HG02973 (cell line): ENCODE measurements at regions not wholly inside any gene's neighbourhood (a gene's known extent, or its start where the extent isn't known, plus 50 kb on each side); places are given as distances from the start of the nearest gene placed in this dataset.

ENCODE experiments used
- ATAC-seq: cut with Tn5 transposase; IDR thresholded peaks from one replicate; pipeline ENCODE4 v1.9.1; 2021; ENCODE audit warnings: moderate library complexity; ENCODE audit not compliant: unreplicated experiment

DNA sequence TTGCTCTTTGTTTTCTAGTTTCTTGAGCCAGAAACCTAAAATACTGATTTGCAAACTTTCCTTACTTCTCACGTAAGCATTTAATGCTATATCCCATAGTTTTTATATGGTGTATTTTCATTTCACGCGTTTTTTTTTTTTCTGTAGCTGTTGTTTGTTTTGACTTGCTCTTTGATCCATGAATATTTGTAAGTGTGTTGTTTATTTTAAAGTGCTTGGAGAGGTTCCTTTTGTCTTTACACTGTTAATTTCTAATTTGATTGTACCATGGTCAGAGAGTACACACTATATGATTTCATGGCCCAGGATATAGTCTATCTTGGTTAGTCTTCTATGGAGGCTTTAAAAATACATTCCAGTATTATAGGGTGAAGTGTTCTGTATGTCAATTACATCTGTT, 84.8 kb upstream of the RNF217 start:
- ATAC-seq, result no peak

DNA sequence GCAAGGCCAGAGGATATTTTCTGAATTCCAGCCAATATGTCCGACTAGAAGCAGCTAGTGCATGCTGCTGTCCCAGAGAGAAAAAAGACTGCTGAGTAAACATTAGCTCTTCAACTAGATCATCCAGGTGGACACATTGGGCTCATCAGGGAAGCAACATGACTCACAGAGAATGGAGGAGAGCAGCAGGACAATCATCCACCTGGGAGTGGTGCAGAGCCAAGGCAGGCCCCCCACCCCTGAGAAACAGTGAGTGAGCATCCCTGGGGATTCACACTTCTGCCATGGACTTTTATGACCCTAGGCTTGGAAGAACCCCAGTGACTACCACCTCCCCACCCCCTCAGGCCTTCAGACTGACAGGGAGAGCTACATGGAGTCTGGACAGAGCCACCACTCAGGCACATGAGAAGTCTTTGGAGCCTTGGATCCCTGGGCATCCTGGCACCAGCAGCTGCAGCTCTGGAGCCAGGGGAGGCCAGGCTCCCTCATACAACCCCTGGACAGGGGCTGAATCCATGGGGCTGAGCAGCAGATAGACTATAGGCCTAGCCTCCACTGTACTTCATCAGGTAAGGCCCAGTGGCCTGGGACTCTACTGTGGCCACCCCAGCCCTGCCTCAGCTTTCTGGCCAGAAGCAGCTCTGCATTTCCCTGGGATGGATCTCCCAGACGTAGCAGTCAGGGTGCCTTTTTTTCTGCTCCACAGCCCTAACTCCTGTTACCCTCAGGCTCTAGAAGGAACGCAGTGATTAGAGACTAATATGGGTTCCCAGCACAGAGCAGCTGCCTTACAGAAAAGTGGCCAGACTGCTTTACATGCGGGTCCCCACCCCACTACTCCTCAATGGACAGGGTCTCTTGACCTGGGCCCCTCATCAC, 82.9 kb upstream of the RNF217 start:
- no peak for ATAC-seq

DNA sequence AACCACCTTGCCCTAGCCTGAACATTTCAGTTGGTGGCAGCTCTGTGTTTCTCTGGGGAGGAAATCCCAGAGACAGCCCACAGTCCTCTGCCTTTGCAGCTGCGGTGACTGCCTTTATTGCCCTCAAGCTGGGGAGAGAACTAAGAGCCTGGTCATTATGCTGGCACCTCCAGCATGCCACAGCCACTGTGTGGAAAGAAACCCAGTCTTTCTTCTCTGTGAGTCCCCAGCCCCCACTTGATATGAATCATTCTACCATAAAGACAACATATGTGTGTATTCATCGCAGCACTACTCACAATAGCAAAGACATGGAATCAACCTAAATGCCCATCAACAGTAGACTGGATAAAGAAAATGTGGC, 82.3 kb upstream of the RNF217 start:
- ATAC-seq, result no peak

DNA sequence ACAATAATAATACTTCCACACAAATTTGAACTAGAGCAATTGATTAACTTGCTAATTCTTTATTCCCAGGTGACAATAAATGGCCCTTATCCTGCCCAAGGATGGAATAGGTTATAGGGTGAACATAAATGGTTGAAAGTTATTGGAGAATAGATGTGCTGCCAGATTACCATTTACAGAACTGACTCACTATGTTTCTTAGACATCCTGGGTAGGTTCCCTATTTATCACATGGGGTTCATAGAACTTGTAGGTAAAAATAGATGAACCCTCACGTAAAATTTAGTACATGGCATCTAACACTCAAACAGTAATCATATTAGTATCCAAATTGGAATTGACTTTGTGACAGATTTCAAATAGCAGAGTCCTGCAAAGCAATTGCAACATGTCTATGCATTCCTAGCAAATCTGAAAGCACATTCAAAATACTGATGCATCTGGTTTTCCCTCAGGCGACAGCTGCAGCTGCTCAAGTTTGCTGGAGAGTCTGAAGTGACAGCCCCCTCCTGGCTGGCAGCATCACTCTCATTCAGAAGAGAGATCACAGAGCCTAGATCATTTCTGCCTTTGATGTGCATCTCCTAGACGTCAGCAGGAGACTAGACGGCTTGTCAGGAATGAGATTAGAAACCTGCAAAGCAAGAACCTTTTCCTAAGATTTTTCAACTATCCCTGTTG, 80.2 kb upstream of the RNF217 start:
- peak; percentile 62 for ATAC-seq

DNA sequence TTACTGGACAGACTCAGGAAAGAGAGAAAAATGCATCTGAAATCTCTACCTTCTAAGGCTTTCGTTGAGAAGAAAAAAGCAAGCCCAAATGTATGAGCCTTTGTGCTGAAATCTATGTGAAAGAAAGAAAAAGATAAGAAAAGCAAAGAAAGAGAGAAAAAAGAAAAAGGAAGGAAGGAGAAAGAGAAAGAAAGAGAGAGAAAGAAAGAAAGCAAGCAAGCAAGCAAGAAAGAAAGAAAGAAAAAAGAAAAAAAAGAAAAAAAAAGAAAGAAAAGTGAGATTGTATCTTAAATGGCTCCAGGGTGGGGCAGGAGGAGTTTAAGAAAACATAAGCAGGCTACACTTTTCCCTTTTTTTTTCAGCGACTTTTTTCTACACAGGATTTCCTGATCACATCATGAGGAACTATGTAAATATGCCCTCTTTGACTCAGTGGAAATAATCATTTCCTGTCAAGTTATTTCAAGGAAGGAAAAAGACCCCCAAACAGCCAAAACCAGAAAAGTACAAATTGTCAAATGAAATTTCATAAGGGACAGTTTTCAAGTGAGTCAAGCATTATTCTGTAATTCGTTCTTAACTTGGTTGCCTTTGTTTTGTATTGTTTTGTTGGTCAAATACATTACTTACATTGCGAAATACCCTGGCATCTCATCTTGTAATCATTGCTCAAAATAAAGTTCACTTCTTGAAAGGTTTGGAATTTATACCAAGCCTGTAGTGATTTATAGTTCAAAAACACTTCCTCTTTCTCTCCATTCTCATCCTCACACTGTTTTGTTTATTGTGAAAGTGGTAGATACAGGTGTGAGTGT, 79.5 kb upstream of the RNF217 start:
- ATAC-seq, result no peak

DNA sequence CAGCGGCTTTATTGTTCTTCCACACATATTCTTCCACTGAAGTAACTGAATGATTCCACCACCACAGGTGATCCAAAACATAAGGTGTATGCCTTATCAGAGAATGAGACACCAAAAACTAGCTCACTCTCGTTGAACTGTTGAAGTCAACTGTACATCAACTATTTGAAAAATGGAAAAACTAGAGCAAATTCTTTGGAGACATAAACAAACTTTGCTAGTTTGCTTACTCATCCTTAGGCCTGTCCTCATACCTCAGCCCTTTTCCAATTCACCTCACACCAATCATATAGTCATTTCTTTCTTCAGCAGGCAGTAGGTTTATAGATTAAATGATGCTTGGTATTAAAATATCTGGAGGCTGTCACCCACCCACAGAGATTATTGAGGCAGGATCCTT, 77.1 kb upstream of the RNF217 start:
- no peak for ATAC-seq

DNA sequence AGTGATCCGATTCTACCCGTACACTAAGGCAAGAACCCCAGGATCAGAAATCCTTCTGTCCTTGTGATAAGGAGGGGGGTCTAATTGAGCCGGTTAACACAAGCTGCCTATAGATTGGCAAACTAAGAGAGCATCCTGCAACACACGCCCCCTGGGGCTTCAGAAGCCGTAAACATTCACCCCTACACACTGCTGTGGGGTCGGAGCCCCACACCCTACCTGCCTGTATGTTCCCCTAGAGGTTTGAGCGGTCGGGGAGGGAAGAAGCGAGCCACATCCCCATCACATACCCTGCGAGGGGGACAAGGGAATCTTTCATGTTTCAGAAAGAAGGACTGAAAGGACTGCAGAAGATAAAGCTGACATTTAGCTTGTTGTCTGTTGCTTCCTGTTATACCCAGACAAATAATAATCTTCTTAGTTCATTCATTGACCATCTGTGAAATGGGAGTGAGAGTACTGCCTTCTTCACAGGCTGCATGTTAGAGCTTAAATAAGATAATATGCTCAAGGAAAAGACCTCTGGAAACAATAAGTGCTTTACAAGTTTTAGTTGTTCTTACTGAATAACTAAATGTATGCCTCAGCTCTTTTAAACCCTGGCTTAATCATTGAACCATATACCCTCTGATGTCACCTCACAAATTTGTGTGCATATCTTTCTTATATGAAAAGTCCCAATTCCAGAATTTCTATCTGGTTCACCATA, 74.2 kb upstream of the RNF217 start:
- ATAC-seq, result no peak

DNA sequence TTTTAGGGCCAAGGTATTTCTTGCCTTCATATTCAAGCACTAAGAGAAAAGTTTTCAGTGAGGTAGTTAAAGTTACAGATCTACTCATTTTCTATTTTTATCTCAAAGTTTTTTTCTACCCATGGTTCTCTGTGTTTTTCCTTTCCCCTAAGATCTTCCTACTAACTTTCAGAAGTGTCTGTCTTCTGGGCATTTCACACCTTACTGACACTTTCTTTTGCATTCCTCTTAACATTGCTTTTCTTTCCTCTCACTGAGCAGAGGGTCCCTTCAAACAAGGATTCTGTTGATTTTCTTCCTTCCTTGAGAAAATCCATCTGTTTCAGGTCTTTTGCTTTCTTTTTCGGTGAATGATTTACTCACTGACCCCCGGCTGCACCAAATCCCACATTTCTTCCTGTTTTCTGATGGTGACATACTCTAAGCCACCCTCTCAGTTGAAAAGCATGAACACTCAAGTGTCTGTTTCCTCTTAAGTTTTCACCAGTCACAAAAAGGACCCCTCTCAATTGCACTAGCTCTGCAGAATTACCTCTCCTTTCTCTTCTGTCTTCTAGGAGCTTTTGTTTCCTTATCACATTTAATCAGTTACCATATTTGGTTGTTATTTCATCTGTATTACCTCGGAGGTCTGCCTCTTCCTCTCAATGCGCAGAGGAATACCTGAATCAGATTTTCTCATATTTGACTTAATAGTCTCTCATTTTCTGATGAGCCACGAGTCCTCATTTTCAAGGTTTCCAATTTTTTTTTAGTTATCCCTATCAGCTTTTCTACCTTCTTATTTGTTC, 73.5 kb upstream of the RNF217 start:
- ATAC-seq, result no peak

DNA sequence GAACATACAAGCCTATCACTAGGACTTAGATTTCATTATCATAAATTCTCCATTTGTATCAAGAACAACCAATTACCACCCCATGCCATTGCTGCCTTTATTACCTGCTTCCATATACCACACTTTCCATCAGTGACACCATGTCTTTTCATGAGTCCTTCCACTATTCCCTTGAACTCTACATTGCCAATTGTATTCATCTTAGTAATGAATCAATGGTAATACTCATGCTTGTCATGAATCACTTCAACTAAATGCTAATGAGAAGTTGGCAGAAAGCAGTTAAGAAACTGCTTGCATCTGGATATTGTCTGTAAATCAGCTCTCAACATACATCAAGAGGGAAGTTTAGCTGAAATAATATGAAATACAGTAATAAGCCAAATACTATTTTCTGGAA, 61.2 kb upstream of the RNF217 start:
- no peak for ATAC-seq

DNA sequence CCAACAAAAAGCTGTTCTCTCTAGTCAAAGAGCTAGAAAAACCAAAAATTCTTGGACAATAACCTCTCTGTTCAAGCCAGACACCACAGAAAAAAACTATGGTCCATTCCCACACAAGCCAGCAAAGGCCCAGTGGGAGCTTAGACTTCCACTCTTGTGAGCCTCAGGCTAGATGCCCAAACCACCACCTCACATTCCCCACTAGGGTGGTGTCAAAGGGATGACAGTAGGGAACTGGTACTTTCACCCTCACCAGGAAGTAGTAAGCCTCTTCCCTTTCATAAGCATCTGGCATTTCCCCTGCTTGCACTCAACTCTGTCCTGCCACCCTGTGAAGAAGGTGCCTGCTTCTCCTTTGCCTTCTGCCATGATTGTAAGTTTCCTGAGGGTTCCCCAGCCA, 58.4 kb upstream of the RNF217 start:
- ATAC-seq, result no peak

DNA sequence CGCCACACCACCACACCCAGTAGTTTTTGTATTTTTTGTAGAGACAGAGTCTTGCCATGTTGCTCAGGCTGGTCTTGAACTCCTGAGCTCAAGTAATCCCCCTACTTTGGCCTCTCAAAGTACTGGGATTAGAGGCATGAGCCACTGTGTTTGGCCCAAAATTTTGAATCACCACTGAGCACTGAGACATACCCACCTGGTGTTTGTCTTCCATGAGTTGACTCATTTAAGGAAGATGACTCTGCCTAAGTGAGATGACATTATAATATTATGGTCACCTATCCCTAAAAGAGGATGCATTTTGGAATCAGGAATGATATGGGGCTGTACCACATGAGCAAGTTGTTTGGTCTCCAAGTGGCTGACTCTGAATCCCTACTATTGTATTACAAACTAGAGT, 54.6 kb upstream of the RNF217 start:
- no peak for ATAC-seq
